ENCODE measurements at regions not wholly inside any gene's neighbourhood (a gene's known extent, or its start where the extent isn't known, plus 50 kb on each side); places are given as distances from the start of the nearest gene placed in this dataset.

- intact Hi-C loops (cut with DNase I), result no loop called here
- H3K36me3 ChIP-seq, result no peaks in the 10 kb centered on the region
- no peak overlapping the region for H3K4me3 ChIP-seq
- no peak overlapping the region for H3K27ac ChIP-seq
- H3K9me3 ChIP-seq, result no peaks in the 10 kb centered on the region
- DNase-seq (ENCODE audit: extremely low spot score in 2 of 2), result no peak
- H3K27me3 ChIP-seq, result no peaks in the 10 kb centered on the region
- no peaks in the 10 kb centered on the region for H3K4me1 ChIP-seq
- no peak for TF ChIP-seq POLR2A (IDR thresholded peaks at IDR 0.05)
- no peak for TF ChIP-seq POLR2AphosphoS5 (IDR thresholded peaks at IDR 0.05; ENCODE audit: insufficient read depth in 1 of 2, low read depth in 1 of 2)
- no peak for TF ChIP-seq CTCF (IDR thresholded peaks at IDR 0.05)
Observed at GRCh38 chr3:31010491-31010890, 116.0 kb upstream of the GADL1 start.

- no peaks in the 10 kb centered on the region for H3K4me1 ChIP-seq
- H3K27me3 ChIP-seq, result no peaks in the 10 kb centered on the region
- H3K4me3 ChIP-seq, result no peak overlapping the region
- H3K27ac ChIP-seq, result no peak overlapping the region
- H3K9me3 ChIP-seq, result no peaks in the 10 kb centered on the region
- intact Hi-C loops (cut with DNase I), result no loop called here
- TF ChIP-seq CTCF (IDR thresholded peaks at IDR 0.05) (no peak), POLR2A (IDR thresholded peaks at IDR 0.05) (no peak), POLR2AphosphoS5 (IDR thresholded peaks at IDR 0.05; ENCODE audit: insufficient read depth in 1 of 2, low read depth in 1 of 2) (no peak)
- no peak for DNase-seq (ENCODE audit: extremely low spot score in 2 of 2)
- no peaks in the 10 kb centered on the region for H3K36me3 ChIP-seq
Observed at GRCh38 chr3:31011380-31011779, 116.9 kb upstream of the GADL1 start.

GRCh38 chr3:31013090-31013489 is 118.6 kb upstream of the GADL1 start:
- Histone ChIP-seq H3K27me3 (no peaks in the 10 kb centered on the region), H3K9me3 (no peaks in the 10 kb centered on the region), H3K4me1 (no peaks in the 10 kb centered on the region), H3K4me3 (no peak overlapping the region), H3K36me3 (no peaks in the 10 kb centered on the region), H3K27ac (no peak overlapping the region)
- no peak for TF ChIP-seq POLR2A (IDR thresholded peaks at IDR 0.05)
- no peak for TF ChIP-seq POLR2AphosphoS5 (IDR thresholded peaks at IDR 0.05; ENCODE audit: insufficient read depth in 1 of 2, low read depth in 1 of 2)
- no peak for TF ChIP-seq CTCF (IDR thresholded peaks at IDR 0.05)
- DNase-seq (ENCODE audit: extremely low spot score in 2 of 2), result no peak
- intact Hi-C loops (cut with DNase I), result no loop called here

DNA sequence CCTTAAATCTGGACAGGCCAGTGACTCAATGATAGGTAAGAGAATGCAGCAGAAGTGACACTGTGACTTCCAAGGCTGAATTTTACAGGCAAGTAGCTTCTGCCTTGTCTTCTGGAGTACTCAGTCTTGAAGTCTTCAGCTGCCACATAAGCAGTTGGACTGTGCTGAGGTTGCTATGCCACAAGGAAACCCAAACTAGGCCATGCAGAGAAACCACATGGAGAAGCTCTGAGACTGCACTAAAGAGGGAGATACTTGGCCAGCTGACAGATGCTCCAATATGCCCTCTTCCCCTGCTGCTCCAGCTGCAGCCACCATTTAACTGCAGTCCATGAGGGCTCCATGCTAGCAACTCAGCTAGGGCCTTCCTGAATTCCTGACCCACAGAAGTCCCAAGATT is 119.4 kb upstream of the GADL1 start:
- DNase-seq (ENCODE audit: extremely low spot score in 2 of 2), result no peak
- Histone ChIP-seq H3K36me3 (no peaks in the 10 kb centered on the region), H3K27me3 (no peaks in the 10 kb centered on the region), H3K27ac (no peak overlapping the region), H3K4me3 (no peak overlapping the region), H3K4me1 (no peaks in the 10 kb centered on the region), H3K9me3 (no peaks in the 10 kb centered on the region)
- intact Hi-C loops (cut with DNase I), result no loop called here
- no peak for TF ChIP-seq CTCF (IDR thresholded peaks at IDR 0.05)

GRCh38 chr3:31014317-31015040 is 120.0 kb upstream of the GADL1 start:
- no peak for TF ChIP-seq POLR2AphosphoS5 (IDR thresholded peaks at IDR 0.05; ENCODE audit: insufficient read depth in 1 of 2, low read depth in 1 of 2)
- no peak for TF ChIP-seq CTCF (IDR thresholded peaks at IDR 0.05)
- no peak for TF ChIP-seq POLR2A (IDR thresholded peaks at IDR 0.05)
- no peaks in the 10 kb centered on the region for H3K4me1 ChIP-seq
- H3K27ac ChIP-seq, result no peak overlapping the region
- DNase-seq (ENCODE audit: extremely low spot score in 2 of 2), result no peak
- H3K4me3 ChIP-seq, result no peak overlapping the region
- H3K9me3 ChIP-seq, result no peaks in the 10 kb centered on the region
- intact Hi-C loops (cut with DNase I), result no loop called here
- H3K36me3 ChIP-seq, result no peaks in the 10 kb centered on the region
- no peaks in the 10 kb centered on the region for H3K27me3 ChIP-seq

Measured in vagina (tissue), 2 donors.